Mesenteric fat pad (tissue), 1 donor: ENCODE measurements at regions not wholly inside any gene's neighbourhood (a gene's known extent, or its start where the extent isn't known, plus 50 kb on each side); places are given as distances from the start of the nearest gene placed in this dataset.

Experiments used
- DNase-seq: peaks from one replicate; pipeline ENCODE4 v3.0.0-alpha.2; 2020; ENCODE audit warnings: low spot score
- donor health status: DM: yes; HTN: yes; CAD: no.

- no peak for DNase-seq
Measured at GRCh38 chr13:68509734-68510621, 1279.8 kb upstream of the PCDH9 start.

DNA sequence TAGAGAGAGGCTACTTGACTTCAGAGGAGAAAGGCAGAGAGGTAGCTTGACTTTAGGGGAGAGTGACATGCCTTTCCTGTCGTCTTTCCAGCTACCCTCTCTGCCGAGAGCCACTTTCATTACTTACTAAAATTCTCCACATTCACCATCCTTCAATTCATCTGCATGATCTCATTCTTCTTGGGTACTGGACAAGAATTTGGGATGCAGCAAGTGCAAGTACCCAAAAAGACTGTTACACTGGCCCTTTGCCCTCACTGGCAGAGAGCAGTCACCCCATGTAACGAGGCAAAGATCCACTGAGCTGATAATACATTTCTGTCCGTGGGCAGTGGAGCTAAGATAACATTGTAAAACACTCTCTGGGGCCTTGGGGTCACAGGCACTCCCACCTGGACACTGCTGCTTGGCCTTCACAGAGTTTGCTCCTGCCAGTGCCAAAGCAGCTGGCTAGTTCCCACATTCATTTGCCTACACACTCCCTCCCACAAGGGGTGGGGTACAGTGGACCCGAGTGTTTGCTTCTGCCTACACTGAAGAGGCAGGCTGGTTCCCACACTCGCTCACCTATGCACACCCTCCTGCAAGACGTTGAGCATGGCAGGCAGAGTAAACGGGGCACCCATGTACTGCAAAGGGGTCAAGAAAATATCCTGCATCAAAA, 1276.9 kb upstream of the PCDH9 start:
- no peak for DNase-seq

GRCh38 chr13:68490594-68490993, 1260.5 kb upstream of the PCDH9 start:
- no peak for DNase-seq

DNA sequence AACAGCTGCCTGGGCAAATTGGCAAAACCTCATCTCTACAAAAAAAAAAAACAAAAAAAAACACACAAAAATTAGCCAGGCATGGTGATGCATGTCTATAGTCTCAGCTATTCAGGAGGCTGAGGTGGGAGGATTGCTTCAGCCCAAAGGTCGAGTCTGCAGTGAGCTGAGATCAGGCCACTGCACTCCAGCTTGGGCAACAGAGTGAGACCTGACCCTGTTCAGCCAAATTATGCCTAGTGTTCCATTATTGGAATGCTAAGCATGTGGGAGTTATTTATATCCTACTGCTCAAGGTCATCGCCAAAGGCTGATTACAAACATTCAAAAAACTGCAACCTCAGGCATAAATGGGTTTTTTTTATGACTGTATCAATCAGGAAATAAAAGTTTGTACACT, 1251.0 kb upstream of the PCDH9 start:
- no peak for DNase-seq

DNA sequence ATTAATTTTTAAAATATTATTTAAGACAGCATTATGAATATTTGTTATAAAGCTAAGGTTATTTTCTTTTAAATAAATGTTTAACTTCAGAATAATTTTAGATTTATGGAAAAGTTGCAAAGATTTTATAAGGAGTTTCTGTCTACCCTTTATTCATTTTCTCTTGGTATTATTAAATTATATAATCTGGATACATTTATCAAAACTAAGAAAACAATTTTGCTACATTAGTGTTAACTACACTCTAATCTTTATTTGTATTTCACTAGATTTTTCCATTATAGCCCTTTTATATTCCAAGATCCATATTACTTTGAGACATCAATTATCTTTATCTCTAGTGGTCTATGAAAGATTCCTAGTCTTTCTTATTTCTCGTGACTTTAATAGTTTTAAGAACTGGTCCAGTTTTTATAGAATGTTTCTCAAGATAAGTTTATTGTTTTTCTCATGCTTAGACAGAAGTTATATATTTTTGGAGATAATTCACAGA, 1243.7 kb upstream of the PCDH9 start:
- DNase-seq: no peak

GRCh38 chr13:68467160-68467559, 1237.0 kb upstream of the PCDH9 start:
- DNase-seq: no peak

DNA sequence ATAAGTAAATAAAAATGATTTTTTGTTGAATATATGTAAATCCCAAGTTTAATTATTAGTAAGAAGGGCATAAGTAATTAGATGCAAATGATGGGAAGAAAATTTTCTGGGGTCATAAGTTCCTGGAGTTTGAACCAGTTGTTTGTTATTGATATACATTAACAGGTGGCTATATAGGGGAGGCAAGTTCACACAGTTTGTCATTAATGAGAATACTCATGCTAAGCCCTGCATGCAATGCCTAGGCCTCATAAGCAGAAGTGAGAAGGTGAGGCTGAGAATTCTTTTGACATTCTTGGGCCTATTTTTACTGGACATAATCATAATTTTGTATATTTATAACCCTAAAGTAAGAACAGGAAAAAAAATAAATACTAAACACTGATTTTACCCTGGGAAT, 1210.7 kb upstream of the PCDH9 start:
- no peak for DNase-seq

DNA sequence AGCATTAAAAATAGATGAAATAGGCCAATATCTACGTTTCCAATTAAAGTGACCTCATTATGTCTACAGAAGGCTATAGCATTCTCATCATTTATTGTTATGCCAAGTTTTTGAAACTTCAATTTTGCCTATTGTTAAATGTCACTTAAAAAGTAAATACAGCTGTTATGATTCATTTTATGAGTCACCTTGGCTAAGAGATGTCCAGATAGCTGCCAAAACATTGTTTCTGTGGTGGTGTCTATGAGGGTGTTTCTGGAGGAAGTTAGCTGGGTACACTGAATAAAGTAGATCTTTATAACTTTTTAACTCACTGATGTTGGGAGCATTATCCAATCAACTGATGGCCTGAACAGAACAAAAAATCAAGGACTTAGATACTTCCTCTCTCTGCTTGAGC, 1209.7 kb upstream of the PCDH9 start:
- DNase-seq: no peak

DNA sequence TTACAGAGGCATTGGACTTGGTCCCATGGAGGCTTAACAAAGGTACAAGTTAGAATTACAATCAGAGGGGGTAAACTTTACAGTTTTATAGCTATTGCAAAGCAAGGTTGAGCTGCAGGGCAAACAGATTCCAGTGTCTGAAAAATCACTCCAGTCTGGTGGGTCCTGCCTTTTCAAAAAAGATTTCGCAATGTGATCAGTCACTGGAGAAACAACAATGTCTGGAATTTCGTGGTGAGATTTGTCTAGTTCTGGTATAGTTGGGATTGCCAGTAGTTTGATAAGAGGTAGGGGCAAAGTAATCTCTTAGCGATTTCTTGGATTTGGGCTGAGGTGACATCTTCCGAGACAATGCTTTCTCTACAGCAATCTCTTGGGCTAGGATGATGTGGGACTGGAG, 1198.2 kb upstream of the PCDH9 start:
- DNase-seq: no peak

- no peak for DNase-seq
Measured at GRCh38 chr13:68417801-68418200, 1187.7 kb upstream of the PCDH9 start.

DNA sequence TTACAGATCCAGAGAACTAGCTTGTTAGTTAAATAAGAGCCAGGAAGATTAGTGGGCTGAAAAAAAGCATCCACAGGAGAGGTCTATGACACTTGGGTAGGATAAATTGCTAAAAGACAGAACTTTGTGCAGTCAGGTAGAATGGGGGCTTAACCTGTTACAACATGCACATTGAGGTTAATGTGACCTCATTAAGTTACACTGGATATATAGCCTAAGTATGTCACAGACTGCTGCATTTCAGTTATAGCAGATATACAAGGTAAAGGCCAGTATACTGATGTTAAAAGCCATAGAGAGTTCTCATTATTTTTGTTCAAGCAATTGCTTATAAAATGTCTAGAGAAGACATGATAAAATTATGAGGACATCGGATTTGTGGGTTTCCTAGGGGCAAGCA, 1179.9 kb upstream of the PCDH9 start:
- no peak for DNase-seq

GRCh38 chr13:68390987-68391386, 1160.9 kb upstream of the PCDH9 start:
- no peak for DNase-seq

- no peak for DNase-seq
Measured at GRCh38 chr13:68386808-68387207, 1156.7 kb upstream of the PCDH9 start.

GRCh38 chr13:68380041-68380973, 1150.2 kb upstream of the PCDH9 start:
- no peak for DNase-seq

DNA sequence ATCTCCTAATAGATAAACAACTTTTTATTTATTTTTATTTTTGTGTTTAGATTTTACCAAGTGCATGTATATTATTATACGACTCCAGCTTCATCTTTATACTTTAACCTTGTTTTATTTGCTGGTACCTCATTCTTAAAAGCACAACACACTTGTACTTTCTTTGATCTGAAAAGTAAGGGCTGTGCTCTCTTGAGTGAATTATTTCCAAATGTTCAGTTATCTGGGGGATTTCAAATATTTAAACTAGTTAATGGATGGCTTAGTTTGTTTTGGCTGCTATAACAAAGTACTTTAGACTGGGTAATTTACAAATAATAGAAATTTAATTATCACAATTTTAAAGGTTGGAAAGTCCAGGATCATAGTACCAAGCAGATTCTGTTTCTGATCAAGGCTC, 1148.2 kb upstream of the PCDH9 start:
- no peak for DNase-seq

GRCh38 chr13:68375004-68375403, 1144.9 kb upstream of the PCDH9 start:
- no peak for DNase-seq

DNA sequence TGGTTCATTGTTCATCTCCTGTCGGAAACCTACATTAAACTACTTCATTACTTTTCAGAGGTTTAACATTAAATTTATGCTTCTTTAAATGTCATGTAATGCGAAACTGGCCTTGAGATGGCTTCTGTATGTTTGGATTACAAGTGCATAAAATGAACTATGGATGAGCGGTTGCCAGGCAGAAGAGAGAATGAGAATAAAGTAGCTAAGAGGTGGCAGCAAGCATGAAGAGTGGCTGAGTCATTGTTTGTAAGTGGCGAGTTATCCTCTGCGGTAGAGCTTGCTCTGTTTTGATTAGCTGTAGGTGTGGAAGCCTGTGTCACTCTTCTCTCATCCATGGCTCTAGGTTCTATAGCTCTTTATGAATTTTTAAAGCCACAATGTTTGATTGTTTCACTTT, 1139.6 kb upstream of the PCDH9 start:
- DNase-seq: no peak

DNA sequence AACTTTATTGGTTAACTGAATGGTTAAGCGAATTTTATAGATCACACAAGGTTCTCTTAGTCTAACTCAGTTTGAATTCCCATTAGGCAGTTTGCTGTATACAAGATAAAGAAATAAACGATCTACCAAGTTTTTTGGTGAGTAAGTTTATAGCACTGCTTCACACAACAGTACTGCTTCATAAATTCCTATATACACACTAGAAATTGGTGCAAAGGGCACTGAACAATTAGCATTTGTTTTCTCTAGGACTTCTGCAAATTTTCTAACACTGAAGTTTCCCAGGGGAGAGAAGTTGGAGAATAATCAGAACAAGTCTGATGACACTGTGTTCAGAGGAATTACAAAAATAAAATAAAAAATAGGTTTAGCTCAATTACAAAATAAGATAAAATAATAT, 1138.8 kb upstream of the PCDH9 start:
- no peak for DNase-seq

DNA sequence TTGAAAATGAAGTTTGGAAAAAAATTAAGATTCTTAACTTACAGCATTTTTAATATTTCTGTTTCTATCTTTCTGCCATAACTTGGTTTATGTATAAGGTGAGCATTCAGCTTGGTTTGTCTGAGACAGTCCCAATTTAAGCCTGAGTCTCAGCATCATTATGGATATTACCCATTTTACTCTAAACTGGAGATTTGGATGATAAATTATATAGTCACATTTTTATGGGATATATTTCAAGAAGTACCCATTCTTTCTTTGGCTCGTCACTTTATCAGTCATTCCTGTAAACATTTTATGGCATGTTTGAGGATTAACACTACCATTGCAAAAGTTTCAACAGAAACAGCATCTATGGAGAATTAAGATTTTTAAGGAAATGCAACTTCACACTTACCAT, 1129.0 kb upstream of the PCDH9 start:
- no peak for DNase-seq

DNA sequence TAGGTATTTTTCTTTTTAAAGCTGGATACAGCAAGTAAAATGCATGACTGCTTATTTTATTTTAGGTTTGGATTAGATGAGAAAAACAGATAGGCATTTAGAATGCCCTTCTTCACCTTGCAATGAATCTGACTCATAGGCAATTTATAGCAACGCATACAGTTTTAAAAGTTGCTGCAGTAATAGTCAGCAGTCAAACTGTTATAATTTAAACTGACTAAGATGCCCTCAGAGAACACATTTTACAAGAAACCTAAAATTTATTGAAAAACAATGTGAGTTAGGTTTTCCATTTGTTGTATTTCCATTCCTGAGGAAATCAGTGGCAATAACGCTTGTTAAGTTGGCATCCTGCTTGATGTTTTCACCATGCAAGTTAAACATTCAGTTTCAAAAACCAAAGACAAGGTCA, 1128.2 kb upstream of the PCDH9 start:
- DNase-seq: no peak

- no peak for DNase-seq
Measured at GRCh38 chr13:68350554-68350953, 1120.4 kb upstream of the PCDH9 start.

DNA sequence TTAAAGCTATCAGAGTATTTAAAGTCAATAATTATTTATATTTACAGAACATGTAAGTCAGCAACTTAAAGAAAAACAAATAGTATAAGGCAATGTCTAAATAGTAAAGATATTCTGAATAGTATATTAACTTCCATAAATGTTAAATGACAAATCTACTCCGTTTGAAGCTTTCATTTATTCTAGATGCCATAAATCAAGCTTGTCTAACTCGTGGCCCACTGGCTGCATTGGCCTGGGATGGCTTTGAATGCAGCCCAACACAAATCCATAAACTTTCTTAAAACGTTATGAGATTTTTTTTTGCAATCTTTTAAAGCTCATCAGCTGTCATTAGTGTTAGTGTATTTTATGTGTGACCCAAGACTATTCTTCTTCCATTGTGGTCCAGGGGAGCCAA, 1117.1 kb upstream of the PCDH9 start:
- no peak for DNase-seq
